H9 (cell line): ENCODE measurements at regions not wholly inside any gene's neighbourhood (a gene's known extent, or its start where the extent isn't known, plus 50 kb on each side); places are given as distances from the start of the nearest gene placed in this dataset.

Experiments
- DNase-seq: peaks from one replicate; pipeline ENCODE4 v3.0.0-alpha.2; 2017
- H2AFZ ChIP-seq: one replicate; pipeline ENCODE4 v1.6.1; 2013; ENCODE audit warnings: mild to moderate bottlenecking, low read length, control low read depth, moderate library complexity
- H2AK5ac ChIP-seq: 2 replicates; pipeline ENCODE4 v1.6.1; 2013; ENCODE audit warnings: low read length, control low read depth, mixed read lengths; ENCODE audit not compliant: insufficient read length
- H2BK120ac ChIP-seq: one replicate; pipeline ENCODE4 v1.6.1; 2013; ENCODE audit warnings: low read depth, mild to moderate bottlenecking, low read length, control low read depth, inconsistent platforms; ENCODE audit not compliant: poor library complexity, severe bottlenecking
- H2BK12ac ChIP-seq: 2 replicates; pipeline ENCODE4 v1.6.1; 2013; ENCODE audit warnings: low read length, control low read depth, mixed read lengths, low read depth; ENCODE audit not compliant: insufficient read length
- H2BK15ac ChIP-seq: 2 replicates; pipeline ENCODE4 v1.6.1; 2013; ENCODE audit warnings: low read depth, low read length, control low read depth
- H2BK20ac ChIP-seq: one replicate; pipeline ENCODE4 v1.6.1; 2013; ENCODE audit warnings: low read depth, mild to moderate bottlenecking, low read length, control low read depth, inconsistent platforms; ENCODE audit not compliant: poor library complexity, severe bottlenecking
- H2BK5ac ChIP-seq: 2 replicates; pipeline ENCODE4 v1.6.1; 2013; ENCODE audit warnings: low read length, control low read depth, mixed read lengths; ENCODE audit not compliant: insufficient read length
- H3K14ac ChIP-seq: 2 replicates; pipeline ENCODE4 v1.6.1; 2013; ENCODE audit warnings: low read length, control low read depth; ENCODE audit not compliant: insufficient read depth
- H3K18ac ChIP-seq: 2 replicates; pipeline ENCODE4 v1.6.1; 2013; ENCODE audit warnings: low read depth, mild to moderate bottlenecking, mixed read lengths, low read length, control low read depth; ENCODE audit not compliant: insufficient read length
- H3K23ac ChIP-seq: 2 replicates; pipeline ENCODE4 v1.6.1; 2013; ENCODE audit warnings: low read length, control low read depth, mixed read lengths, low read depth; ENCODE audit not compliant: insufficient read length
- H3K23me2 ChIP-seq: 2 replicates; pipeline ENCODE4 v1.6.1; 2013; ENCODE audit warnings: low read depth, mild to moderate bottlenecking, mixed read lengths, low read length, control low read depth; ENCODE audit not compliant: insufficient read length, poor library complexity, severe bottlenecking
- H3K27ac ChIP-seq: 2 replicates; pipeline ENCODE4 v1.5.1; 2013; ENCODE audit warnings: low read length, control low read depth, mixed read lengths, low read depth; ENCODE audit not compliant: insufficient read length
- H3K27me3 ChIP-seq: 2 replicates; pipeline ENCODE4 v1.6.1; 2013; ENCODE audit warnings: low read length, control low read depth, inconsistent platforms; ENCODE audit not compliant: insufficient read depth
- H3K4ac ChIP-seq: 2 replicates; pipeline ENCODE4 v1.6.1; 2013; ENCODE audit warnings: low read depth, mild to moderate bottlenecking, control low read depth, inconsistent platforms, low read length, moderate library complexity
- H3K4me1 ChIP-seq: 2 replicates; pipeline ENCODE4 v1.6.1; 2013; ENCODE audit warnings: low read length, control low read depth, inconsistent platforms; ENCODE audit not compliant: insufficient read depth
- H3K4me2 ChIP-seq: 2 replicates; pipeline ENCODE4 v1.6.1; 2013; ENCODE audit warnings: low read length, control low read depth, mixed read lengths; ENCODE audit not compliant: insufficient read length, insufficient read depth
- H3K56ac ChIP-seq: 2 replicates; pipeline ENCODE4 v1.6.1; 2013; ENCODE audit warnings: low read depth, mild to moderate bottlenecking, mixed read lengths, low read length, control low read depth; ENCODE audit not compliant: insufficient read length
- H3K79me1 ChIP-seq: 2 replicates; pipeline ENCODE4 v1.6.1; 2013; ENCODE audit warnings: low read depth, mild to moderate bottlenecking, moderate library complexity, low read length, control low read depth, inconsistent platforms; ENCODE audit not compliant: insufficient read depth, poor library complexity, severe bottlenecking
- H3K79me2 ChIP-seq: 2 replicates; pipeline ENCODE4 v1.6.1; 2013; ENCODE audit warnings: low read length, control low read depth, inconsistent platforms; ENCODE audit not compliant: insufficient read depth
- H3K9ac ChIP-seq: 2 replicates; pipeline ENCODE4 v1.6.1; 2013; ENCODE audit warnings: low read length, control low read depth, mixed read lengths; ENCODE audit not compliant: insufficient read length; ENCODE audit errors: extremely low read depth
- H3K9me3 ChIP-seq: one replicate; pipeline ENCODE4 v1.6.1; 2013; ENCODE audit warnings: low read depth, low read length, inconsistent platforms; ENCODE audit not compliant: control insufficient read depth
- H3T11ph ChIP-seq: one replicate; pipeline ENCODE4 v1.6.1; 2013; ENCODE audit warnings: mild to moderate bottlenecking, low read length, control low read depth, inconsistent platforms
- H4K20me1 ChIP-seq: one replicate; pipeline ENCODE4 v1.6.1; 2013; ENCODE audit not compliant: control insufficient read depth, insufficient read length, insufficient read depth
- H4K5ac ChIP-seq: 2 replicates; pipeline ENCODE4 v1.6.1; 2013; ENCODE audit warnings: low read depth, mild to moderate bottlenecking, mixed read lengths, low read length, control low read depth; ENCODE audit not compliant: insufficient read length
- H4K8ac ChIP-seq: replicated peaks from 2 replicates; pipeline ENCODE4 v1.6.1; 2013; ENCODE audit warnings: low read length, control low read depth, mixed read lengths, low read depth; ENCODE audit not compliant: insufficient read length
- H4K91ac ChIP-seq: 2 replicates; pipeline ENCODE4 v1.6.1; 2013; ENCODE audit warnings: low read depth, mild to moderate bottlenecking, moderate library complexity, mixed read lengths, low read length, control low read depth; ENCODE audit not compliant: insufficient read length
- H3K27ac Mint-ChIP-seq, 3 experiments: 2 replicates in 2 of 3; 3 replicates in 1 of 3; pipeline ENCODE4 v1.8.0; 2020 to 2021; ENCODE audit warnings: mixed read lengths in 3 of 3, mild to moderate bottlenecking in 1 of 3, moderate library complexity in 1 of 3
- H3K27me3 Mint-ChIP-seq: 2 replicates; pipeline ENCODE4 v1.8.0; 2021; ENCODE audit warnings: low read depth, mild to moderate bottlenecking, moderate library complexity, mixed read lengths
- H3K36me3 Mint-ChIP-seq, 3 experiments: 2 replicates in 2 of 3; 3 replicates in 1 of 3; pipeline ENCODE4 v1.8.0; 2020 to 2021; ENCODE audit warnings: low read depth in 3 of 3, mixed read lengths in 3 of 3; ENCODE audit not compliant: insufficient read depth in 1 of 3
- H3K4me1 Mint-ChIP-seq, 2 experiments: 2 replicates each; pipeline ENCODE4 v1.8.0; 2020; ENCODE audit warnings: mixed read lengths in 2 of 2
- H3K4me3 Mint-ChIP-seq, 2 experiments: 2 replicates in 1 of 2; 3 replicates in 1 of 2; pipeline ENCODE4 v1.8.0; 2020 to 2021; ENCODE audit warnings: mild to moderate bottlenecking in 2 of 2, mixed read lengths in 2 of 2, moderate library complexity in 1 of 2
- H3K9me3 Mint-ChIP-seq, 2 experiments: 2 replicates in 1 of 2; 3 replicates in 1 of 2; pipeline ENCODE4 v1.8.0; 2020; ENCODE audit warnings: mild to moderate bottlenecking in 2 of 2, mixed read lengths in 2 of 2, moderate library complexity in 1 of 2
- CTCF ChIP-seq: fragments of 200-600 bp; sonication (generic); conservative IDR thresholded peaks from 3 replicates; pipeline ENCODE4 v1.8.0; 2021; ENCODE audit warnings: antibody characterized with exemption, mild to moderate bottlenecking
- WGBS: extraction: QIAGEN DNeasy Blood & Tissue Kit; methylation state at CpG from one replicate; pipeline ENCODE4 v1.1.7; 2013; ENCODE audit warnings: missing lambda C conversion rate, low lambda C conversion rate, mixed read lengths; ENCODE audit not compliant: insufficient read length; ENCODE audit errors: extremely low coverage; 5-methylcytosine and 5-hydroxymethylcytosine counted together

- no peak overlapping the region for H3K9ac ChIP-seq
- H3K27me3 ChIP-seq: no peaks in the 10 kb centered on the region
- H2BK12ac ChIP-seq: no peak overlapping the region
- no peaks in the 10 kb centered on the region for H3K79me1 ChIP-seq
- H2AK5ac ChIP-seq: no peak overlapping the region
- no peak overlapping the region for H3K23ac ChIP-seq
- H2BK20ac ChIP-seq: no peak overlapping the region
- H3K4me2 ChIP-seq: no peak overlapping the region
- no peak overlapping the region for H4K91ac ChIP-seq
- Mint-ChIP-seq H3K4me3 (no peak overlapping the region), H3K27me3 (no peaks in the 10 kb centered on the region), H3K27ac (no peak overlapping the region), H3K36me3 (no peaks in the 10 kb centered on the region), H3K9me3 (no peaks in the 10 kb centered on the region), H3K4me1 (peaks cover 0 to 4% of the 10 kb centered on the region in 2 experiments; a peak in 1 of 4 replicates)
- H3K56ac ChIP-seq: no peak overlapping the region
- H2AFZ ChIP-seq: no peak overlapping the region
- H2BK15ac ChIP-seq: no peak overlapping the region
- H3K9me3 ChIP-seq: no peaks in the 10 kb centered on the region
- H3T11ph ChIP-seq: no peak overlapping the region
- no peak for DNase-seq
- H3K14ac ChIP-seq: no peak overlapping the region
- no peak overlapping the region for H2BK120ac ChIP-seq
- H3K18ac ChIP-seq: no peak overlapping the region
- H3K4ac ChIP-seq: no peak overlapping the region
- H2BK5ac ChIP-seq: no peak overlapping the region
- no peak overlapping the region for H4K5ac ChIP-seq
- H4K20me1 ChIP-seq: no peaks in the 10 kb centered on the region
- no CpG with 5 or more reads among the region's 3 CpGs for WGBS
- no peak overlapping the region for H4K8ac ChIP-seq
- no peaks in the 10 kb centered on the region for H3K23me2 ChIP-seq
- no peak for TF ChIP-seq CTCF
- no peaks in the 10 kb centered on the region for H3K79me2 ChIP-seq
- no peak overlapping the region for H3K27ac ChIP-seq
- no peaks in the 10 kb centered on the region for H3K4me1 ChIP-seq
Measured at GRCh38 chr7:101712652-101713051, 83.6 kb upstream of the MYL10 start.
